HFFc6 (cell line): ENCODE measurements at regions not wholly inside any gene's neighbourhood (a gene's known extent, or its start where the extent isn't known, plus 50 kb on each side); places are given as distances from the start of the nearest gene placed in this dataset. TPM values are rescaled to one million over a fixed set of nuclear protein-coding genes. Genes with fewer than 3 reads are reported as not detected.

Experiments used
- DNase-seq: peaks from one replicate; pipeline ENCODE4 v3.0.0-alpha.2; 2018
- H3K27ac Mint-ChIP-seq: 2 replicates; pipeline ENCODE4 v1.8.0; 2020; ENCODE audit warnings: mild to moderate bottlenecking, mixed read lengths
- H3K27me3 Mint-ChIP-seq: 2 replicates; pipeline ENCODE4 v1.8.0; 2021; ENCODE audit warnings: mild to moderate bottlenecking, moderate library complexity, mixed read lengths; ENCODE audit not compliant: insufficient read depth
- H3K36me3 Mint-ChIP-seq: 2 replicates; pipeline ENCODE4 v1.8.0; 2021; ENCODE audit warnings: low read depth, mixed read lengths
- H3K4me1 Mint-ChIP-seq: 2 replicates; pipeline ENCODE4 v1.8.0; 2020; ENCODE audit warnings: low read depth, mixed read lengths
- H3K4me3 Mint-ChIP-seq: 2 replicates; pipeline ENCODE4 v1.8.0; 2020; ENCODE audit warnings: mild to moderate bottlenecking, moderate library complexity, mixed read lengths
- H3K9me3 Mint-ChIP-seq: 2 replicates; pipeline ENCODE4 v1.8.0; 2020; ENCODE audit warnings: mild to moderate bottlenecking, mixed read lengths
- CTCF ChIP-seq: fragments of 200-600 bp; sonication (generic); IDR thresholded peaks from 2 replicates; pipeline ENCODE4 v1.5.0; 2021; ENCODE audit warnings: antibody characterized with exemption, mild to moderate bottlenecking
- microRNA-seq: library from miRNA; unstranded; fragments of <30 nt; microRNA quantifications from one replicate; pipeline ENCODE4, GENCODE V29; 2019

- no peak overlapping the region for H3K4me3 Mint-ChIP-seq
- no peaks in the 10 kb centered on the region for H3K4me1 Mint-ChIP-seq
- no peak for TF ChIP-seq CTCF
- no peaks in the 10 kb centered on the region for H3K36me3 Mint-ChIP-seq
- peaks cover 3% of the 10 kb centered on the region for H3K27me3 Mint-ChIP-seq
- peaks cover 53% of the 10 kb centered on the region for H3K9me3 Mint-ChIP-seq
- H3K27ac Mint-ChIP-seq: no peak overlapping the region
- no peak for DNase-seq
These were observed 50.4 kb upstream of the RPH3A start for GRCh38 chr12:112741106-112741505.

Small RNA genes in the stretch of these regions (microRNA-seq; reads per million reads assigned to microRNA genes)
- gene MIR1302-1: not detected
